GM23248 (cell line): ENCODE measurements at regions not wholly inside any gene's neighbourhood (a gene's known extent, or its start where the extent isn't known, plus 50 kb on each side); places are given as distances from the start of the nearest gene placed in this dataset.

Experiments used
- DNase-seq: peaks from one replicate; pipeline ENCODE4 v3.0.0-alpha.2; 2015
- H2AFZ ChIP-seq: fragments of 200-600 bp; sonication (generic); 2 replicates; pipeline ENCODE4 v1.6.1; 2016; ENCODE audit warnings: antibody characterized with exemption
- H3F3A ChIP-seq: fragments of 200-600 bp; sonication (generic); 2 replicates; pipeline ENCODE4 v1.6.1; 2016; ENCODE audit warnings: mild to moderate bottlenecking, antibody characterized with exemption, mixed run types; ENCODE audit not compliant: insufficient read depth
- H3K27ac ChIP-seq: fragments of 200-600 bp; sonication (generic); 2 replicates; pipeline ENCODE4 v1.5.1; 2016; ENCODE audit warnings: mild to moderate bottlenecking
- H3K27me3 ChIP-seq: fragments of 200-600 bp; sonication (generic); replicated peaks from 2 replicates; pipeline ENCODE4 v1.6.1; 2016; ENCODE audit warnings: mild to moderate bottlenecking; ENCODE audit not compliant: insufficient read depth
- H3K36me3 ChIP-seq: fragments of 200-600 bp; sonication (generic); 2 replicates; pipeline ENCODE4 v1.6.1; 2016; ENCODE audit warnings: low read depth, mild to moderate bottlenecking
- H3K4me1 ChIP-seq: fragments of 200-600 bp; sonication (generic); 2 replicates; pipeline ENCODE4 v1.6.1; 2016; ENCODE audit warnings: mild to moderate bottlenecking; ENCODE audit not compliant: insufficient read depth
- H3K4me2 ChIP-seq: fragments of 200-600 bp; sonication (generic); one replicate; pipeline ENCODE4 v1.6.1; 2016; ENCODE audit warnings: mild to moderate bottlenecking; ENCODE audit not compliant: unreplicated experiment
- H3K4me3 ChIP-seq: fragments of 200-600 bp; sonication (generic); 2 replicates; pipeline ENCODE4 v1.5.1; 2016; ENCODE audit warnings: mild to moderate bottlenecking
- H3K79me2 ChIP-seq: fragments of 200-600 bp; sonication (generic); 2 replicates; pipeline ENCODE4 v1.6.1; 2016; ENCODE audit warnings: mild to moderate bottlenecking; ENCODE audit not compliant: insufficient read depth
- H3K9ac ChIP-seq: fragments of 200-600 bp; sonication (generic); 2 replicates; pipeline ENCODE4 v1.6.1; 2016; ENCODE audit warnings: mild to moderate bottlenecking
- H3K9me2 ChIP-seq: fragments of 200-600 bp; sonication (generic); 2 replicates; pipeline ENCODE4 v1.6.1; 2016; ENCODE audit warnings: mixed run types, mild to moderate bottlenecking, moderate library complexity; ENCODE audit not compliant: insufficient read depth
- H3K9me3 ChIP-seq: fragments of 200-600 bp; sonication (generic); one replicate; pipeline ENCODE4 v1.6.1; 2017; ENCODE audit warnings: low read depth
- H4K20me1 ChIP-seq: fragments of 200-600 bp; sonication (generic); 2 replicates; pipeline ENCODE4 v1.6.0; 2016; ENCODE audit not compliant: insufficient read depth
- EZH2 ChIP-seq: fragments of 200-600 bp; sonication (generic); IDR thresholded peaks from 2 replicates; pipeline ENCODE4 v1.6.1; 2018; ENCODE audit warnings: antibody characterized with exemption, mild to moderate bottlenecking; ENCODE audit not compliant: insufficient read depth, poor library complexity, severe bottlenecking
- EZH2phosphoT487 ChIP-seq: fragments of 200-600 bp; sonication (generic); IDR thresholded peaks from 2 replicates; pipeline ENCODE4 v1.6.1; 2018; ENCODE audit warnings: antibody characterized with exemption, moderate library complexity, mild to moderate bottlenecking, low read depth; ENCODE audit not compliant: insufficient read depth
- WGBS, 2 experiments: methylation state at CpG; one replicate each; pipeline ENCODE4 v1.1.6; 2015 to 2017; ENCODE audit warnings: low lambda C conversion rate in 2 of 2, low coverage in 1 of 2; ENCODE audit errors: missing lambda C conversion rate in 2 of 2; 5-methylcytosine and 5-hydroxymethylcytosine counted together
- in situ Hi-C: fragments of 300-500 bp; cut with MboI; formaldehyde crosslinking; loops from 2 replicates; pipeline ENCODE4 v1.15.0; 2020

- H3K27ac ChIP-seq, result no peak overlapping the region
- in situ Hi-C loops, result no loop called here
- TF ChIP-seq EZH2 (no peak), EZH2phosphoT487 (no peak)
- peak; percentile 64 for DNase-seq
- H3K27me3 ChIP-seq, result peaks cover 22% of the 10 kb centered on the region
- no peak overlapping the region for H3K4me2 ChIP-seq
- no peaks in the 10 kb centered on the region for H3F3A ChIP-seq
- no peak overlapping the region for H3K4me3 ChIP-seq
- H2AFZ ChIP-seq, result no peak overlapping the region
- no peaks in the 10 kb centered on the region for H3K9me3 ChIP-seq
- peaks cover 7% of the 10 kb centered on the region; the same call in 1 of the 2 replicates for H3K4me1 ChIP-seq
- WGBS, 2 experiments, result 2% methylated on average over 2 of the region's 2 CpGs
- H3K9ac ChIP-seq, result no peak overlapping the region
- no peaks in the 10 kb centered on the region for H3K79me2 ChIP-seq
- no peaks in the 10 kb centered on the region for H3K9me2 ChIP-seq
- no peaks in the 10 kb centered on the region for H3K36me3 ChIP-seq
- no peaks in the 10 kb centered on the region for H4K20me1 ChIP-seq
These were observed 416.5 kb downstream of the MLLT3 start for GRCh38 chr9:20205821-20206220.

- no peak for DNase-seq
- no peaks in the 10 kb centered on the region for H3K79me2 ChIP-seq
- no peaks in the 10 kb centered on the region for H3K36me3 ChIP-seq
- H3K4me2 ChIP-seq, result no peak overlapping the region
- H4K20me1 ChIP-seq, result no peaks in the 10 kb centered on the region
- no peak overlapping the region for H3K4me3 ChIP-seq
- no peaks in the 10 kb centered on the region for H3F3A ChIP-seq
- H3K27me3 ChIP-seq, result peaks cover 15% of the 10 kb centered on the region; the same call in 1 of the 2 replicates
- peaks cover 5% of the 10 kb centered on the region; the same call in 1 of the 2 replicates for H3K4me1 ChIP-seq
- H2AFZ ChIP-seq, result no peak overlapping the region
- no peaks in the 10 kb centered on the region for H3K9me2 ChIP-seq
- no peak overlapping the region for H3K9ac ChIP-seq
- no peak overlapping the region for H3K27ac ChIP-seq
- in situ Hi-C loops, result no loop called here
- no peaks in the 10 kb centered on the region for H3K9me3 ChIP-seq
- 66 to 73% methylated on average over 1 of the region's 1 CpG for WGBS, 2 experiments
- TF ChIP-seq EZH2, result no peak
- TF ChIP-seq EZH2phosphoT487, result no peak
These were observed 412.2 kb upstream of the SLC24A2 start for GRCh38 chr9:20200991-20201431.

- Histone ChIP-seq H3K9ac (no peak overlapping the region), H3K27me3 (peaks cover 15% of the 10 kb centered on the region; the same call in 1 of the 2 replicates), H3K79me2 (no peaks in the 10 kb centered on the region), H3K36me3 (no peaks in the 10 kb centered on the region), H3K4me3 (no peak overlapping the region), H3F3A (no peaks in the 10 kb centered on the region), H3K27ac (no peak overlapping the region), H2AFZ (no peak overlapping the region), H3K4me2 (no peak overlapping the region), H4K20me1 (no peaks in the 10 kb centered on the region), H3K9me3 (no peaks in the 10 kb centered on the region), H3K4me1 (peaks cover under 1% of the 10 kb centered on the region; the same call in 1 of the 2 replicates), H3K9me2 (no peaks in the 10 kb centered on the region)
- in situ Hi-C loops, result no loop called here
- TF ChIP-seq EZH2phosphoT487 (no peak), EZH2 (no peak)
- DNase-seq, result no peak
- 31 to 44% methylated on average over 2 of the region's 2 CpGs for WGBS, 2 experiments
These were observed 411.7 kb upstream of the SLC24A2 start for GRCh38 chr9:20200581-20200980.

- no peaks in the 10 kb centered on the region for H3K36me3 ChIP-seq
- H3K9ac ChIP-seq, result no peak overlapping the region
- H3K4me2 ChIP-seq, result no peak overlapping the region
- H4K20me1 ChIP-seq, result no peaks in the 10 kb centered on the region
- H2AFZ ChIP-seq, result no peak overlapping the region
- DNase-seq, result no peak
- no peak overlapping the region for H3K27ac ChIP-seq
- H3K4me3 ChIP-seq, result no peak overlapping the region
- in situ Hi-C loops, result loop anchor here (25.0 kb wide), 1 partner anchor 88 kb away; no protein-coding TSS in a partner anchor
- H3K79me2 ChIP-seq, result no peaks in the 10 kb centered on the region
- no peak for TF ChIP-seq EZH2phosphoT487
- TF ChIP-seq EZH2, result no peak
- H3K27me3 ChIP-seq, result peaks cover 20% of the 10 kb centered on the region; the same call in 1 of the 2 replicates
- H3F3A ChIP-seq, result no peaks in the 10 kb centered on the region
- 42 to 53% methylated on average over 2 of the region's 2 CpGs for WGBS, 2 experiments
- no peaks in the 10 kb centered on the region for H3K9me3 ChIP-seq
- no peaks in the 10 kb centered on the region for H3K4me1 ChIP-seq
- no peaks in the 10 kb centered on the region for H3K9me2 ChIP-seq
These were observed 410.3 kb upstream of the SLC24A2 start for GRCh38 chr9:20199111-20199510.
